NCI-H1436 treated with DMSO at 0.1 percent for 48 hours (cell line): ENCODE measurements at regions not wholly inside any gene's neighbourhood (a gene's known extent, or its start where the extent isn't known, plus 50 kb on each side); places are given as distances from the start of the nearest gene placed in this dataset.

Experiments
- DNase-seq: peaks from one replicate; lab custom pipeline; 2025; lab: John Stamatoyannopoulos, UW

DNA sequence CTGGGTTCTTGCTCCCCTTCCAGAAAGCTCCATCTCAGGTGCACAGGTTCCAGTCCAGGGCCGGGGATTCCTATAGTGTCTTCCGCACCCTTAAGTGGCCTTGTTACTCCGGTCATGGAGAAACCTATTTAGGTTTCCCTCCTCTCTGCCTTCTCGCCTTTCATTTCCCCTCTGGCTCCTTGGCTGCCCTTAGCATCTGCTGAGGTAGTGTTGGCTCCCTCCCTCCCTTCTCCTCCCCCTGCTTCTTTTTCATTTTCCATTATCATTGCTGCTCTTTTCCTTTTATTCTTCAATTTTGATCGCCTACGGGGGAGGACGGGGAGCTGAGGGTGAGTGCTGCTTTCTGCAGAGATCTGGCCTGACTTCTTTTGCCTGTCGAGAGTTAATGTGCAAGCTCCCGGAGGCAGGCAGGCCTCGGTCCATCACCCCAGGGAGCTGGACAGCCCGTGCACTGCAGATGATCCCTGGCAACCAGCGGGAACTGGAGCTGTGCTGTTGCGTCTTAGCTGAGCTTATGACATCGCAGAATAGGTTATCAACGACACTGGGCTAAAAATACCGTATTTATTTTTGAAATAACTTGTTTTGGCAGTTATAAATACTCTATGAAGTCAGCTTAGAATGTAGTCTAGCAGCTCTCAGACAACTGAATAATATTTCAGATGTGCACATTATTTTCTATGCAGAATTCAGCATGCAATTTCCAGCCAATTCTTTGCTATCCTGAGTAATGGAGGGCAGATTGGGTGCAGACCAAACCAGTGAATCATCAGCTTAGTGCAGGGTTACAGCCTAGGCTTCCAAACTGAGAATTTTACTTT is 141.9 kb downstream of the SLC4A3 start:
- DNase-seq: no peak

GRCh38 chr2:219772103-219772635 is 144.7 kb downstream of the SLC4A3 start:
- no peak for DNase-seq

DNA sequence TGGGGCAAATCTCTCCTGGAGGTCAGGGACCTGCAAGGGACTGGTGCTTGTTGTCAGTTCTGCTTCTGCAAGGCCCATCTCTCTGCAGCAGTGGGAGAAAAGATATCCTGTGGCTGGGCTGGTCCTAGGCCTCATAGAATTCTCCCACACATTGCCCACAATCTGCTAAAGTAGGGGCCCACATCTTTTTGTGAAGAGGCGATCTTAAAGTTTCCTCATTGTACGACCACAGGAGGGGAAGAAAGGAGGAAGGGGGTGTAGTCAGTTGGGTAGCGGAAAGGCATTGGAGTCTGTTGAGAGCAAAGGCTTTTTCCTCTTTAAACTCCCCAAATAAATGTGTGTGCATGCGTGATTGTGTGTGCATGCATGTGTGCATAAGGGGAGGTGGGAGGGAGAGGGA is 145.3 kb downstream of the SLC4A3 start:
- no peak for DNase-seq

DNA sequence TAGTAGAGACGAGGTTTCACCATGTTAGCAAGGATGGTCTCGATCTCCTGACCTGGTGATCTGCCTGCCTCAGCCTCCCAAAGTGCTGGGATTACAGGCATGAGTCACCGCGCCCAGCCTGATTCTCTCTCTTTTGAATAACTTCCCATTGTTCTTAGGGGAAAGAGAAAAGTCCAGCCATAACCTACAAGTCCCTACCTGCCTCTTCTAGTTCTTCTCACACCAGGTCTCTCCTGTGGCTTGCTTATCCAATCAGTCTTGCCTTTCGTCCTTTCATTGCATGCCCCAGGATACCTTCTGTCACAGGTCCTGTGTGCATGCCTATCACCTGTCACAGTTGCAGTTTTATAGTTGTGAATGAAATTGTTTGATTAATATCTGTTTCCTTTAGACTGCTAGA is 148.1 kb downstream of the SLC4A3 start:
- no peak for DNase-seq

- DNase-seq: no peak
Measured at GRCh38 chr2:219777388-219777787, 150.0 kb downstream of the SLC4A3 start.

DNA sequence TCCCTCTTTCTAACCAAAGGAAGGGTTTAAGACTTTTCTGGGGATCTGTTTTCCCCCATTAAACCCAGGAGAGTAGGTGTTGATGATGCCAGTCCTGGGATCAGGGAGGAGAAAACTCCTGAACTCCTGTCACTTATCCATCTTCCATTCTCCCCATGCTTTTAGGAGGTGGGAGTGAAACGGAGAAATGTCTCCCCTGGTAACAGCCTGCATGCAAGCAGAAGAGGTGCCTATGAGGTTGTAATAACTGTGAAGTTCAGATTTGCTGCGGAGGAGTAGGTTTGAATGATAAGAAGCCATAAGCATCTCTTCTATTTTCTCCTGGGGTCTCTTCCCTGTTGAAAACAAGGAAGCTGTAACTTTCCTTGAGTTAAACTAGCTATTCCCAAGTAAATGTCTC is 150.8 kb downstream of the SLC4A3 start:
- no peak for DNase-seq

DNA sequence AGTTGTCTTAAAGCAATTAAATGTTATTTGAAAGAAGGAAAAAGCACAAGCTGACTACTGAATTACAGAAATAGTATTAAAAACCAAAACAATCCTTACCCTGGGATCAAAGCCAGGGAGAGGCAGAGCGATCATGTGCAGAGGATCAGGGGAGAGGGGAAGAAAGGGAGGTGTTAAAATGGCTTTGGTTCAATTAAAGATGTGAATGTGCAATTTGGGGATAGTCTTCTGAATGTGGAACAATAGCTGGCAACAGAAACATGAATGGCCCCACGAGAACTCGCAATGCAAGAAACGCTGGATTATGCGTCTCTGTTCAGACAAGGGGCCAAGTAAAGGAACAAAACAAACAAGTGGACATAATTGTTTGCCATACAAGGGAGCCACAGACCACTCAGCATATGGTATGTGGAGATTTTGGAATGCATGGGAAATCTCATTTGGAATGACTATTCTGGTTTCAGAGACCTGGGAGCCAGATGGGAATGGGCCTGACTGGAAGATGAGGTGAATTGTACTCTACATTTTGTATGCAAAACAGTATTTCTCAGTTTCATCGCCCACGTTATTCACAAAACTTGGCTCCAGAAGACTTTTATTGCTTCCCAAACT is 155.4 kb downstream of the SLC4A3 start:
- DNase-seq: no peak

DNA sequence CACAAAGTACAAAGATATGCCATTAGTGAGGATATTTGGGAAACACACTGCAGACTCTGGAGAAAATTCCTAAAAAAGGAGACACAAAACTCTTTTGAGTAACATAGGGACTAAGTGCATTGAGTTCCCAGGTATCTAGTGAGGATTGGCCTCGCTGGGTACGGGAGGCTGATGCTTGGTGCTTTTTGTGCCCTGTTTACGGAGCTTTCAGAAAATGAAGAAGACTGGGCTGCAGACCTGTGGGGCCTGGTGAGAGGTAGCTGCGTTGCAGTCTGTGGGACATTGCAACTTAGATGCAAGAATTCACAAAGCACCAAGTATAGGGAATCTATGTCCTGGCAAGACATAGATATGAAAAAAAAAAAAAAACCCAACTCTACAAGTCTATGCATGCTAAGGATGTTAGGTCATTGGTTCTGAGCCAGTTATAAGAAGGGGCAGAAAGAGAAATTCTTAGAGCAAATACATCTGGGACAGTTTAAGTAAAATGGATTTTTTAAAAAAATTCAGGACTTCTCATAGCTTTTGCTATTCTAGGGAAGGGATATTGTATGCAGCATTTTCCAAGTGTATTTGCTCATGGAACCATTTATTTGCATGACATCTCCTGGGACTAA is 156.0 kb downstream of the SLC4A3 start:
- no peak for DNase-seq

GRCh38 chr2:219784178-219784577 is 156.7 kb downstream of the SLC4A3 start:
- no peak for DNase-seq

- DNase-seq: no peak
Measured at GRCh38 chr2:219789476-219789875, 162.0 kb downstream of the SLC4A3 start.

DNA sequence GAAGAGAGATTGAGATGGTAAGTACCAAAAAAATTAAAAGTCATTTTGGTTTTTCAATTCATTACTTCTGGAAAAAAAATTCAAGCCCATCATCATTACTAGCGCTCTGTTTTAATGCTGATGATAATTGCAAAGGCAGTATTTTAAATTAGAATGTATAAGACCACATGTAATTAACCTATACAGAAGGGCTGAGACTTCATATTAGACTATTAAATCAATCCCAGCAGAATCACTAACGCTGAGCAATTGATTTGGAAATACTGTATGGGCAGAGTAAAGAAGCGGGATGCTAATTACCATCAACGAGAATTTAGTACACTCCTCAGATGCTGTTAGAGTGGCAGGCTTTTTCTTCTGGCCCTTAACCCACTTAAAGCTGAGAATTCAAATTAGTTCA is 165.0 kb downstream of the SLC4A3 start:
- no peak for DNase-seq

DNA sequence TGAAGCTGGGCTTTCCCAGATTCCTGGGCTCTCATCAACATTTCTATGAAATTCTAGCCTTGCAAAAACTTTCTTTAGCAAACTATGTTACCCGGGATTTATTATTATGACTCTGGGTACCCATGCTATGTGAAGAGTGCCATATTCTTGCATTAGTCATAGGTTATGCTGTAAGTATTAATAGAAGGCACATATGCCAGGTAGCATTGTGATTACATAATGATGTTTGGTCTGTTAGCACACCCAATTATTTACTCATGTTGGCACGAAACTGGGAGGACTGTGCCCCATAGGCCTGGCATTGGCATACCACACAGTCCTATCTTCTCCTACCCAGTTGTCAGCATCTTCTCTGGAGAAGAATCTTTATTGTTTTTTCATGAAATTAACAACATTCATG is 171.0 kb downstream of the SLC4A3 start:
- DNase-seq: no peak

- DNase-seq: no peak
Measured at GRCh38 chr2:219803294-219803693, 175.9 kb downstream of the SLC4A3 start.

- DNase-seq: no peak
Measured at GRCh38 chr2:219810895-219811294, 183.5 kb downstream of the SLC4A3 start.

DNA sequence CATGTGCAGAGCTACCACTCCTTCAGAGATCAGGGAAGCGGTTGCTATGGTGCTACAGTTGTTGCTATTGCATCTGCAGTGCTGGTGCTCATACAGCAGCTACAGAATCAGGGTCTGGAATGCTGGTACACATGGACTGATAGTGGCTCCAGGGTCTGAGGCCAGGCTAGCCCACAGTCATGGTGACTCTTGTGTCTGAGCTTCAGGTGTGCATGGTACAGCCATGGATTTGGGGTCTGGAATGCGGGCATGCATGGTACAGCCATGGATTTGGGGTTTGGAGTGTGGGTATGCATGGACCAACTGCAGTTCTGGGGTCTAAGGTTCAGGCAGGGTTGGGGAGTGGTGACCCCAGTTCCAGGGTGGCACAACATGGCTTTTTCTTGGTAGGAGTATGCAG is 185.2 kb downstream of the SLC4A3 start:
- no peak for DNase-seq

DNA sequence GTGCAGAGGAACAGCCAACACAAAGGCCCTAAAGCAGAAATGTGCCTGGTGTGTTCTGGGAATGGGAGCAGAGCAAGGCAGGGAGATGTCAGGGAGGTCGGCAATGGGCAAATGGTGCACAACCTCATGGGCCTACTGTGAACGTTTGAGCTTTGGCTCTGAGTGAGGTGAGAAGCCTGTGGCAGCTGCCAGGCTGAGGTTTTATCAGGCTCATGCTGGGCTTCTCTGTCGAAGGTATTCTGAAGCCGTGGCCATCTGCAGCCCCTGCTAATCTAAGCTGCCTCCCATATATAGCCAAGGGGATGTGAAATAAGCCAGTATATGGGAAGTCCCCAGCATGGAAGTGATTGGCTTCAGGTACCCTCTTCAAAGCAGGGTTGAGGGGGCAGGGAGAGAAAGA is 193.3 kb downstream of the SLC4A3 start:
- DNase-seq: no peak

GRCh38 chr2:219823574-219823973 is 196.1 kb downstream of the SLC4A3 start:
- DNase-seq: no peak

- no peak for DNase-seq
Measured at GRCh38 chr2:219824996-219825395, 197.6 kb downstream of the SLC4A3 start.

DNA sequence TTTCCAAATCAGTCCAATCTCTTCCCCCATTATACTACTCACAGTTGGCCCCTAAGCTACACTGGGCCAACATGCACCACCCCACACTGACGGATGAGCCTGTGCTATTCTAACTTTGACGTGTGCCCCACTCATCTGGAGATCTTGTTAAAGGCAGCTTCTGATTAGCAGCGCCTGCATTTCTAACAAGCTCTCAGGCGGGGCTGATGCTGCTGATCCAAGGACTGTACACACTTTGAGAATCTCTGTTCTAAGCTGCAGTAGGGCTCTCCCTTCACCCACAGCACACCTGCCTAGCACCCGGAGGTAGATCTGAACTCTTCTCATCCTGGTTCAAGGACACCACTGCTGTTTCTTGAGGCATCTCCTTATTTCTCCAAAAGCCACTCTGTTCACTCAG is 200.7 kb downstream of the SLC4A3 start:
- no peak for DNase-seq

DNA sequence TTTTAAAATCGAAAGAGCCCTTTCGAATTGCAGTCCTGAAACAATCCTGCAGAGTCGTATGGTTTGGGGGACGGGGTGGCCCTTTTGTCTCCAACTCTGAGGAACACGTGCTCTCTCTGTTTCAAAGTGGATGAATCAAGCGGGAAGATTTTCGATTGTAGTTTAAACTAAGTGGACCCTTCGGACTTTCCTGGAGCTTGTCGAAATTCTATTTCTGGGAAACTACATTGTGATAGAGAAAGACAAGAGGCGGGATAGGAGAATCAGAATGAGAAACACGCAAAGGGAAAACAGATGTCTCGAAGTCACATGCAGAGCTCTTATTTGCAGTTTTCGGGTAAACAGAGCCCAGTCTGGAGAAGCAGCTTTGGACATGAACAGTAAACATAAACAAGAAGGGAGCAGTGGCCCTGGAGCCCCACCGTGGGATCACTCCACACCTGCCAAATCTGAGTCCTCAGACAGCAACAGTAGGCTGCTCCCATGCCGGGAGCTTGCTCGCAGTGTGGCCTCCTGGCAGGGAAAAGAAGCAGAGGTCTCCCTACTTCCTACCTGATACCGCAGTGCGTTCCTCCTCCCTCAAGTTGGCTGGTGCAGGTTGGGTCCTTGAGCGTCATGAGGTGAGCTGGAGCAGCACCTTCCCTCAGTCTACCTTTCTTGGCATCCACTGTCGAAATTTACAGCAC is 202.4 kb downstream of the SLC4A3 start:
- DNase-seq: no peak

GRCh38 chr2:219830353-219830738 is 202.9 kb downstream of the SLC4A3 start:
- no peak for DNase-seq

GRCh38 chr2:219831957-219832356 is 204.5 kb downstream of the SLC4A3 start:
- DNase-seq: no peak

GRCh38 chr2:219832904-219833303 is 205.5 kb downstream of the SLC4A3 start:
- DNase-seq: no peak
